Activated CD4-positive, alpha-beta memory T cell treated with anti-CD3 and anti-CD28 coated beads for 36 hours (primary cell): ENCODE measurements at regions not wholly inside any gene's neighbourhood (a gene's known extent, or its start where the extent isn't known, plus 50 kb on each side); places are given as distances from the start of the nearest gene placed in this dataset.
"Not testable (repeated sequence)": the region's sequence is repeated elsewhere in the genome, so short reads cannot be mapped to it uniquely, and the experiment has no call there.

Experiments used
- CTCF ChIA-PET: fragments of 350-600 bp; sonication (Branson Sonifier 250); formaldehyde crosslinking; loops from one replicate; lab custom pipeline; 2021; ENCODE audit warnings: antibody characterized with exemption, inconsistent platforms; lab: Charles Lee
- POLR2A ChIA-PET: fragments of 350-600 bp; sonication (Branson Sonifier 250); formaldehyde crosslinking; loops from one replicate; lab custom pipeline; 2021; ENCODE audit warnings: antibody characterized with exemption; lab: Charles Lee
- DNase-seq: peaks from one replicate; pipeline ENCODE4 v3.0.0-alpha.2; 2020
- H3K27ac Mint-ChIP-seq: one replicate; pipeline ENCODE4 v1.8.0; 2021; ENCODE audit warnings: mixed read lengths
- H3K27me3 Mint-ChIP-seq: one replicate; pipeline ENCODE4 v1.8.0; 2021; ENCODE audit warnings: mixed read lengths
- H3K36me3 Mint-ChIP-seq: one replicate; pipeline ENCODE4 v1.8.0; 2021; ENCODE audit warnings: mixed read lengths
- H3K4me1 Mint-ChIP-seq: one replicate; pipeline ENCODE4 v1.8.0; 2021; ENCODE audit warnings: low read depth, mixed read lengths
- H3K4me3 Mint-ChIP-seq: one replicate; pipeline ENCODE4 v1.8.0; 2021; ENCODE audit warnings: mild to moderate bottlenecking, mixed read lengths
- H3K9me3 Mint-ChIP-seq: one replicate; pipeline ENCODE4 v1.8.0; 2021; ENCODE audit warnings: mixed read lengths
- intact Hi-C: fragments of 100-400 bp; cut with micrococcal nuclease; formaldehyde crosslinking; loops from one replicate; pipeline ENCODE4 v1.15.1; 2023

DNA sequence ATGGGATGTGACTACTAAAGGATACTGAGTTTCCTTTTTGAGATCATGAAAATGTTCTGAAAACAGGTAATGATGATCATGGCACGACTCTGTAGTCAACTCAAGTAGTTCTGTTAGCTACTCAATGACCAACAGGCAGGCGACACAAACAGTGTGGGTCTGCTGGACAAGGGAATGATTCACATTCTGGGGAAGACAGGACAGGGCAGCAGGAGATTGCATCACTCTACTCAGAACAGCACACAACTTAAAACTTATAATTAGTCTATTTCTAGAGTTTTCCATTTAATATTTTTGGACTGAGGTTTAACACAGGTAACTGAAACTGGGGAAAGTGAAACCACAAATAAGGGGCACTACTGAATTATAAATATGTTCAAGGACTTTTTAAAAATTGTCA, 365.2 kb downstream of the PRDM5 start:
- intact Hi-C loops: no loop called here
- CTCF ChIA-PET: no interaction called here
- POLR2A ChIA-PET: no interaction called here

DNA sequence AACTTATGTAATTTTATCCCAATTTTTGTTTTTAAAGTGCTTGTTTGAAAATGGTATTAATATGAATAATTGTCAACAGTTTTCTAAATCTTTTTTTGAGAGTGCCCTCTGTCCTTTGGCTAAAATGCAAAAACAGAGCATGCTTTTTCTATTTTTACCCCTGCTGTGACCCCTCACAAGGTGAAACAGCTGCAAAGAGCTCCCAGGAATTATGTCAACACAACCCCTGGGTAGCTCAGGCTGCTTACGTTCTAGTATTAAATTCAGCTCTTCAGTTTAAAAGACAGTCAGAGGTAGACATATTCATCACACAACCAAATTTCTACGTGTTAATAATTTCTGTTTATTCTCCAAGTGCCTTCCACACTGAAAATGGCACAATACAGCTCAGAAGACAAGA, 367.5 kb downstream of the PRDM5 start:
- DNase-seq: no peak
- no peaks in the 10 kb centered on the region for H3K27me3 Mint-ChIP-seq
- intact Hi-C loops: no loop called here
- POLR2A ChIA-PET: no interaction called here
- H3K4me1 Mint-ChIP-seq: no peaks in the 10 kb centered on the region
- no peak overlapping the region for H3K4me3 Mint-ChIP-seq
- no peaks in the 10 kb centered on the region for H3K36me3 Mint-ChIP-seq
- H3K9me3 Mint-ChIP-seq: no peaks in the 10 kb centered on the region
- CTCF ChIA-PET: no interaction called here
- no peak overlapping the region for H3K27ac Mint-ChIP-seq

More for the DNA sequence above, 365.2 kb downstream of the PRDM5 start:
- Mint-ChIP-seq H3K36me3 (no peaks in the 10 kb centered on the region), H3K27ac (no peak overlapping the region), H3K4me1 (no peaks in the 10 kb centered on the region), H3K4me3 (no peak overlapping the region), H3K27me3 (no peaks in the 10 kb centered on the region), H3K9me3 (peaks cover 13% of the 10 kb centered on the region)
- no peak for DNase-seq

DNA sequence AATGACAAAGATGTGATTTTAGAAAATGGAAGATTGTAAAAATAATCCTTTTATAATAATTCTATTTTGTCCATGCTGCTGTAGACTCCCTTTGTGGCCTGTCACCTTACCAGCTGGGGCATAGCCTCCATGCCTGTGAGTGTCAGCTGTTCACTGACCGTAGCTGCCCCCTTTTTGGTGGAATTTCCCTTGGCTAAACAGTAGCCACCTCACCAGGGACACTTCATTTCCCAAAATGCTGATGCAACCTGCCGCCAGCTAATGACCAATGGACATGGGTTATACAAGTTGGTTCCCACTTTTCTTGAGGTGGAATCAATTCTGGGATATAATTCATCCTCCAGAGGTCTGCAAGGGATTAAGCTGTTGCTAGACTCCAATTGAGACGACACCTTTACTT, 368.4 kb downstream of the PRDM5 start:
- H3K9me3 Mint-ChIP-seq: no peaks in the 10 kb centered on the region
- H3K27me3 Mint-ChIP-seq: no peaks in the 10 kb centered on the region
- H3K4me1 Mint-ChIP-seq: no peaks in the 10 kb centered on the region
- ChIA-PET CTCF (no interaction called here), POLR2A (no interaction called here)
- no peak for DNase-seq
- H3K36me3 Mint-ChIP-seq: no peaks in the 10 kb centered on the region
- H3K27ac Mint-ChIP-seq: no peak overlapping the region
- H3K4me3 Mint-ChIP-seq: no peak overlapping the region
- intact Hi-C loops: no loop called here

DNA sequence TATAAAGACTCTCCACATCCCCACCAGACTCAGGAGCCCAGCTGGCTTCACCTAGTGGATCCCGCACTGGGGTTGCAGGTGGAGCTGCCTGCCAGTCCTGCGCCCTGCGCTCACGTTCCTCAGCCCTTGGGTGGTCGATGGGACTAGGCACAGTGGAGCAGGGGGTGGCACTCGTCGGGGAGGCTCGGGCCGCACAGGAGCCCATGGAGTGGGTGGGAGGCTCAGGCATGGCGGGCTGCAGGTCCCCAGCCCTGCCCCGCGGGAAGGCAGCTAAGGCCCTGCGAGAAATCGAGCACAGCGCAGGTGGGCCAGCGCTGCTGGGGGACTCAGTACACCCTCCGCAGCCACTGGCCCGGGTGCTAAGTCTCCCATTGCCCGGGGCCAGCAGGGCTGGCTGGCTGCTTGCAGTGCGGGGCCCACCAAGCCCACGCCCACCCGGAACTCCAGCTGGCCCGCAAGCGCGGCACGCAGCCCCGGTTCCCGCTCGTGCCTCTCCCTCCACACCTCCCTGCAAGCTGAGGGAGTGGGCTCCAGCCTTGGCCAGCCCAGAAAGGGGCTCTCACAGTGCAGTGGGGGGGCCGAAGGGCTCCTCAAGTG, 371.8 kb downstream of the PRDM5 start:
- H3K4me3 Mint-ChIP-seq, H3K36me3 Mint-ChIP-seq, POLR2A ChIA-PET, H3K4me1 Mint-ChIP-seq, H3K27ac Mint-ChIP-seq, intact Hi-C loops, H3K27me3 Mint-ChIP-seq, CTCF ChIA-PET, H3K9me3 Mint-ChIP-seq, DNase-seq: not testable (repeated sequence)

DNA sequence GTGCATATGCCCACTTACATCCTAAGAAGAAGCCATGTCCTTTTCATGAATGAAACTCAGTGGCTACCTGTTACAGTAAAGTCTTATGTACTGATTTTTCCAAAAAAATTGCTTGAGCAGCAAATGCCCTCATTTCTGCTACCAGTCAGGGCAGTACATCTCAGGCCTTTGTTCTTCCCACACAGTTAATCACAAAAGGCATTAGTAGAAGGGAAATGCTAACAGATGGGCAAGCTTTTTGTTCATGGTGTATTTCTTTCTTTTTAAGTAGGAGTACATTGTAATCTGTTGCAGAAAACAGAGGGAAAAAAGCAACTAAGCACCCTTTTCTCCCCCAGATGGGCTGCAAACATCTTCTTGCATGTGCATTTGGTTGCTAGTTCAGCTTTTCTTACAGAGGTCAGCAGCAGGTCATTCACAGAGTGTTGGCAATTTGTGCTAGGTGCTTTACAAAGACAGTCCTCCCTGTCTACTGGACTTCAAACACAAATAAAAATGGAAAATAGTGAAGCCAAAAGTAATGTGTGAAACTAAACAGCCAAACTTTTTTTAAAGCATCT, 373.4 kb downstream of the PRDM5 start:
- ChIA-PET POLR2A (no interaction called here), CTCF (no interaction called here)
- intact Hi-C loops: no loop called here
- H3K9me3 Mint-ChIP-seq: no peaks in the 10 kb centered on the region
- DNase-seq: no peak
- no peak overlapping the region for H3K4me3 Mint-ChIP-seq
- H3K36me3 Mint-ChIP-seq: no peaks in the 10 kb centered on the region
- H3K27me3 Mint-ChIP-seq: no peaks in the 10 kb centered on the region
- H3K4me1 Mint-ChIP-seq: no peaks in the 10 kb centered on the region
- H3K27ac Mint-ChIP-seq: no peak overlapping the region

DNA sequence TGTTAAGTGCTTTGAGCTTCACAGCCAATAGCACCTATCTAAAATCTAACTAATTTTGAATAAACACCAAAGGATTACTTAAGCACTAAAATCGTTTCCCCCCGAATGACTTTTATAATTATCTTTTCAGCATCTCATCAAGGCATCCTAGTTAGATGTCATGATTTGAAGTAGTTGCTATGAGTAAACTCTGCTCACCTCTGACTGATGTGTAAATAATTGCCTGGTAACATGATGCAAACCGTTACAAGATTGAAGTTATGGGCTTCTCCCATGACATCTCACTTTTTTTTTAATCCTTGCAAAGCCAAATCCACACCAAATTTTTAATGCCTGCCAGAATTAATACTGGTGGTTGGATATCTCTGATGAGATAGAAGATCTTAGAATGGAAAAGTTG, 377.1 kb downstream of the PRDM5 start:
- Mint-ChIP-seq H3K9me3 (no peaks in the 10 kb centered on the region), H3K27ac (no peak overlapping the region), H3K4me1 (no peaks in the 10 kb centered on the region), H3K27me3 (no peaks in the 10 kb centered on the region), H3K36me3 (no peaks in the 10 kb centered on the region), H3K4me3 (no peak overlapping the region)
- POLR2A ChIA-PET: no interaction called here
- intact Hi-C loops: no loop called here
- DNase-seq: no peak
- CTCF ChIA-PET: no interaction called here

DNA sequence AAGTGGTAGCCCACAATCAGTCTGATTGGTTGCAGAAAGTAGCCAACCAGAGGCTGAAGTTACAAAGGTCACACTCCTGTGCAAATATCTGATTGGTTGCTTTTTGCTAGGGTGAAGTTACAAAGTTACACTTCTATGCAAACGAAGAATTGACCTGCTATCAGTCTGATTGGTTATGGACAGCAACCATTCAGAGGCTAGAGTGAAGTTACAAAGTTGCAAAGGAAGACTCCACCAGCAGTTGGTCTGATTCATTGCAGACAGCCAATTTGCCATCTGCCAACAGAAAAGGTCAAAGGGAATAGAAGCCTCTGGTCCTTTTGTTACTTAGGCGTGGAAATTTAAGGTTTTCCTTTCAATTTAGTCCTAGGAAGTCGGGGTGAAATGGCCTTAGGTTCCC, 377.7 kb downstream of the PRDM5 start:
- Mint-ChIP-seq H3K4me3 (no peak overlapping the region), H3K9me3 (no peaks in the 10 kb centered on the region), H3K4me1 (no peaks in the 10 kb centered on the region), H3K36me3 (no peaks in the 10 kb centered on the region), H3K27ac (no peak overlapping the region), H3K27me3 (no peaks in the 10 kb centered on the region)
- POLR2A ChIA-PET: no interaction called here
- DNase-seq: no peak
- intact Hi-C loops: no loop called here
- CTCF ChIA-PET: no interaction called here

DNA sequence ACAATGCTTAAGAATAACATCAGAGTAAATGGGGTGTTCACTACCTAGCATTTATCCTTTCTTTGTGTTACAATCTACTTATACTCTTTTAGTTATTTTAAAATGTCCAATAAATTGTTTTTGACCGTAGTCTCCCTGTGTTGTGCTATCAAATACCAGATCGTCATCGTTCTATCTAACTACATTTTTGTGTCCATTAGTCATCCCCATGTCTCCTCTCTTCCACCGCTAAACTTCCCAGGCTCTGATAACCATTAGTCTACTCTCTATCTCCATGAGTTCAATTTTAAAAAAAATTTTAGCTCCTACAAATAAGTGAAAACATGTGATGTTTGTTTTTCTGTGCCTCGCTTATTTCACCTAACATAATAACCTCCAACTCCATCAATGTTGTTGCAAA, 381.9 kb downstream of the PRDM5 start:
- Mint-ChIP-seq H3K36me3 (no peaks in the 10 kb centered on the region), H3K4me1 (no peaks in the 10 kb centered on the region), H3K9me3 (no peaks in the 10 kb centered on the region), H3K27ac (no peak overlapping the region), H3K27me3 (no peaks in the 10 kb centered on the region), H3K4me3 (no peak overlapping the region)
- CTCF ChIA-PET: no interaction called here
- intact Hi-C loops: no loop called here
- DNase-seq: no peak
- POLR2A ChIA-PET: no interaction called here

DNA sequence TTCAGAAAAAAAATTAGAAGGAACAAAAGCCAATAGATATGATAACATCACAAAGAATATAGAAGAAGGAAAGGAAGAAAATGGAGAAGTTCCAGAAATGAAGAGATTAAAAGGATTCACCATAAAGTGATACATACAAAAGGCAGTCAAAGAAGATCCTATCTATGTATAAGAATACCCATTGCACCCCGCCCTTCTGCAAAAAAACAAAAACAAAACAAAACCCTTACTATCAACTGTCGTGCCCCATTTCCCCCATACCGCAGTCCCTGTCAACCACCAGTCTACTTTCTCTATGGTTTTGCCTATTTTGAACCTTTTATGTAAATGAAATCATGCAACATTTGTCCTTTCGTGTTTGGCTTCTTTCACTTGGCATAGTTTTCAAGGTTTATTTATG, 385.6 kb downstream of the PRDM5 start:
- ChIA-PET POLR2A (no interaction called here), CTCF (no interaction called here)
- no peak for DNase-seq
- H3K9me3 Mint-ChIP-seq: no peaks in the 10 kb centered on the region
- H3K4me1 Mint-ChIP-seq: no peaks in the 10 kb centered on the region
- no peak overlapping the region for H3K27ac Mint-ChIP-seq
- intact Hi-C loops: no loop called here
- no peaks in the 10 kb centered on the region for H3K36me3 Mint-ChIP-seq
- H3K27me3 Mint-ChIP-seq: no peaks in the 10 kb centered on the region
- H3K4me3 Mint-ChIP-seq: no peak overlapping the region

DNA sequence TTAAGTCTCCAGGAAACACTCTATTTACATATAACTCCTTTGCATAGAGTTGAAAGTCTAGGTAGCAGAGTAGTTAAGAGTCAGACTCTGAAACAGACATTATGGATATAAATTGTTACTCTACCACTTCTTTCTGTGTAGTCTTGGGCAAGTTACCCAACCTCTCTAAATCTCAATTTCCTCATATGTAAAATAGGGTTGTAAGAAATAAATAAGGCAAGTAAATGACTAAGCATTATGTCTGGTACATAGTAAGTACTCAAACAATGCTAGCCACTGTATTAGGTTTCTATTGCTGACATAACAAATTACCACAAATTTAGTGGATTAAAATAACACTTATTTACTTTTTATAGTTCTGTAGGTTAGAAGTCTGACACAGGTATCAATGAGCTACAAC, 394.1 kb downstream of the PRDM5 start:
- H3K9me3 Mint-ChIP-seq: no peaks in the 10 kb centered on the region
- DNase-seq: no peak
- no peaks in the 10 kb centered on the region for H3K36me3 Mint-ChIP-seq
- ChIA-PET POLR2A (no interaction called here), CTCF (no interaction called here)
- H3K27ac Mint-ChIP-seq: no peak overlapping the region
- no peaks in the 10 kb centered on the region for H3K4me1 Mint-ChIP-seq
- no peak overlapping the region for H3K4me3 Mint-ChIP-seq
- no peaks in the 10 kb centered on the region for H3K27me3 Mint-ChIP-seq
- intact Hi-C loops: no loop called here

DNA sequence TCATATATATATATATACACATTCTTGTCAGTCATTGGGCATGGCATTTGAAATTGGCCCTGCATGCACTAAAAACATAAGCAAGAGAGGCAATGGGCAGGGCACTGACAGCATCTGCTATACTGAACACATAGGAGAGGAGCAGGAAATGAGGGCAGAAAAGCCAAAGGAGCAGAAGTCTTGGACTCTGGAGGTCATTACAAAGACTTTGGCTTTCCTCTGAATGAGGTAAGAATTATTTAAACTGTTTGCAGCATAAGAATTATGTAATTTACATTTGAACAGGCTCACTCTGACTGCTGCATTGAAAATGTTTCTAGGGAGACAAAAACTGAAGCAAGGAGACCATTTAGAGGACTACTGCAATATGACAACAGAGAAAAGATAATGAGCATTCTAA, 396.5 kb downstream of the PRDM5 start:
- Mint-ChIP-seq H3K36me3 (no peaks in the 10 kb centered on the region), H3K27ac (no peak overlapping the region), H3K27me3 (no peaks in the 10 kb centered on the region), H3K4me3 (no peak overlapping the region), H3K9me3 (no peaks in the 10 kb centered on the region), H3K4me1 (no peaks in the 10 kb centered on the region)
- no peak for DNase-seq
- CTCF ChIA-PET: no interaction called here
- intact Hi-C loops: no loop called here
- POLR2A ChIA-PET: no interaction called here

DNA sequence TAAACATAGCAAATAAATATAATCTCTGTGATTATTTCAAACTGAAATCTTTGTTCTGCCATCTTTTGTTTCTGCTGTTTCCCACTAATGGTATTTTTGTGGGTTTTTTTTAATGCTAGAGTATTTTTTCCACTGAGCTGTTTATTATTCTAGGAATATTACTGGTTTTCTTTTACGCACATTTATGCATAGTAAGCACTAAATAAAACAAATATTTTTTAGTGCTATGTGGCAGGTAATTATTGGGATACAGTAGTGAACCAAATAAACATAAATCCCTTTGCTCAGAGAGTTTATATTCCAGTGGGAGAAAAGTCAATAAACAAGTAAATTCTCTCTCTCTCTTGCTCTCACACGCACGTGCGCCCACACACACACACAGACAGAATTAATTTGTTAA, 397.4 kb downstream of the PRDM5 start:
- Mint-ChIP-seq H3K36me3 (no peaks in the 10 kb centered on the region), H3K27ac (no peak overlapping the region), H3K4me1 (no peaks in the 10 kb centered on the region), H3K9me3 (no peaks in the 10 kb centered on the region), H3K27me3 (no peaks in the 10 kb centered on the region), H3K4me3 (no peak overlapping the region)
- intact Hi-C loops: no loop called here
- POLR2A ChIA-PET: no interaction called here
- no peak for DNase-seq
- CTCF ChIA-PET: no interaction called here

DNA sequence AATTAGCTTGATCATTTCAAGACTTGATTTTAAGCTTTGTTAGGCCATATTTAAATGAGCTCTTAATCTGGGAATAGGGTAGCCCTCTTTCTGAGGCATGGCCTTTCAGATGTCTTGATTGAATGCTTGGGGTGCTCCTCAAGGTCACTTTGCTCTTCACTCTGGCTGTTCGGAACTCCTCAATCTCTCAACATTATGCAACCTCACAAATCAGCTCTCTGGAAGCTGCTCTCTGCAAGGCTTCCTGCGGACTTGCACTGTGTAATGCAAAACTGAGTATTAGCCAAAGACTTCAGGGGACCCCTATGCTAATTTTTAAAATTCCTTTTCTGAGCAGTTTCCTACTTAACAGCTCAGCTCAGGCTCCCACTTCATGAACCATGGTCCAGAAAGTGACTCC, 398.3 kb downstream of the PRDM5 start:
- no peaks in the 10 kb centered on the region for H3K27me3 Mint-ChIP-seq
- no peaks in the 10 kb centered on the region for H3K36me3 Mint-ChIP-seq
- POLR2A ChIA-PET: no interaction called here
- H3K9me3 Mint-ChIP-seq: no peaks in the 10 kb centered on the region
- no peak for DNase-seq
- no peak overlapping the region for H3K4me3 Mint-ChIP-seq
- intact Hi-C loops: no loop called here
- H3K27ac Mint-ChIP-seq: no peak overlapping the region
- no peaks in the 10 kb centered on the region for H3K4me1 Mint-ChIP-seq
- CTCF ChIA-PET: no interaction called here
